Non-pigmented ciliary epithelial cell (primary cell): ENCODE measurements at regions not wholly inside any gene's neighbourhood (a gene's known extent, or its start where the extent isn't known, plus 50 kb on each side); places are given as distances from the start of the nearest gene placed in this dataset.

Source experiments
- DNase-seq: peaks from one replicate; pipeline ENCODE4 v3.0.0-alpha.2; 2010; ENCODE audit warnings: low read depth

DNA sequence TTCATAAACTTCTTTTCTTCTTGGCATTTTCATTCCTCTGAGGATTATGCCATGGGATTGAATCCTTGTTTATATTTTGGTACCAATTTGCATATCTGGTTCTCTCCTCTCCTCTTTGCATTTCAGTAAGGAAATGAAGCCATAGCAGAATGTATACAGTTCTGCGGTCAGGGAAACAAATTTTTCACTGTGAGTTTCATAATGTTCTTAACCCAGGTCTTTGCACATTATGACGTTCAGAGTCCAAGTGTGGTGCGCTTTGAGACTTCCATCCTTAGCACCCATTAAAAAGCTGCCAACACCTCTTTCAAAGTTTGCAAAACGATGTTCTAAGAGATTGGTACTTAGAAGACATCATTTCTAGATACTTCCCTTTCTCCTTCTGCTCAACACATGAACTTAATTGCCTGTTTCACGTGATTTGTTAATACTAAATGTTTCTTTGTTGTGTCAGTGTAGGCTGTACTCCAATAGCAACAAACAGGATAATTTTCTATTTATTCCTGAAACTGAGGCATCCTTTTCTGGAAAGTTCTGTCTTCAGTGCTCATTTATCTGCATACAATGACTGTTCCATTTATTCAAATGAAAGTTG lies 953.1 kb upstream of the NR2F2 start:
- DNase-seq: no peak

DNA sequence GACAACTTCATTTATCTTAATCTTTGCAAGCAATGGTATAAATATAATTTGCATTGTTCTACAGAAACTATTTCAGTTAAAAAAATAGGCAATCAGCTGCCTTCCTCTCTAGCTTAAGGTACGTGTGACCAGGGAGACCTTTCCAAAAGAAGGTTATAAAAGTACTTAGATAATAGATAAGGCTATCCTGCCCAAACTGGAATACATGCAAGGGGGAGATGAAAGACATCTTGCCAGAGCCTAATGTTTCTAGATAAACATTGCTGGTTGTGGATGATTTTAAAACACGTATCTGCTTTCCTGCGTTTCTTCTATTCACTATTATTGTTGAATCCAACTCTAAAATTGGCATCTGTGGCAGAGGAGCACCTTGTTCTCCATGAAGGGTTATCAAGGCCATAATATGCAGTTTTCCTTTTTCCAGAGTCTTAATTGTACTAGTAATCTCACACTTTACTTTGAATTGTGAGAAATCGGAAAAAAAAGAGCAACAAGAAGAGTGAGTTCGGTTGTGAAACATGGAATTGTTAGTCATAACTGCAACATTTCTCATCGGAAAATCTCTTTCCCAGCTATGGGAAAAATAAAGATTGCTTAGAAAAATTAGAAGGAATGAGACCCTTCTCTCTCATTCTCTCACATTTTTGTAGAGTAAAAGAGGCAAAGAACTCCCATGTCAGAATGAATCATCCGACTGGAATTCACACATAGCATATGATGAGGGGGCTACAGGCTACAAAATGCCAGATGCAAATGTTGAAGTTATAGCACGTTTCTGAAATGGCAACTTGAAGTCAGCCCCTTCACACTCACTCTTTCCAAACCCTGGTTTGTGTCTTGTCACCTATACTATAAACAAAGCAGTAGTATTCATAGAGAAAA lies 936.1 kb upstream of the NR2F2 start:
- DNase-seq: no peak

DNA sequence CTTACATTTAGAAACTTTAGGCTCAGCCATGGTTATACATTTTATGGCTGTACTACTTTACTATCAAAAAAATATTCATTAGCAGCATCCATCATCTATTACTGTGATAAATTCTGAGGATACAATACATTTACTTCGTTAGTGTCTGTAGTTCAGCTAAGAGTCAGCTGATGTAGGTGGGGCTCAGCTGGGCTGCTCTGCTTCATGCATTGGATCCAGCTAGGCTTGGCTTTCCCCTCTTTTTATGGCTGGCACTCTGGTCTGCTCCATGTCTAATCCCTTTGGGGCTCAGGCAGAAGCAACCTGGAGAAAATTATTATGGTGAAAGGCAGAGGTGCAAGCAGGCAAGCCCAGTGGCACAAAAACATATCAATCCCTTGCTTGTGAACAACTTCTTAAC lies 930.1 kb upstream of the NR2F2 start:
- no peak for DNase-seq

DNA sequence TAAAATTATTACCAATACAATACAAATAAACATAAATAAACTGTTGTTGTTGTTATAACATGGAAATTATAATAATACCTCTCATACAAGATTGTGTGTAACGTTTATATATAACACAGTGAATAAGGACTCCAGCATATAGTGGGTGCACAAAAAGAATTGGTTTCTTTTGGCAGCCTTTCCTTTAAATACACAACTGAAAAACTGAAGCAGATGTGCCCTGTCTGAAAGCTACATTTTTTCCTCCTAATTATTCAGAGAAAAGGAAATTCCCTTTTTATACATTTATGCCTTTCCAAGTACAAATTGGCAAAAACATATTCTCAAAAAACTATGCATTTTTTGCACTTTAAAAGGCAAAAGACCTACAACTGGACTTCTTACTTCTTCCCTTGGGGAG lies 928.9 kb upstream of the NR2F2 start:
- DNase-seq: no peak

DNA sequence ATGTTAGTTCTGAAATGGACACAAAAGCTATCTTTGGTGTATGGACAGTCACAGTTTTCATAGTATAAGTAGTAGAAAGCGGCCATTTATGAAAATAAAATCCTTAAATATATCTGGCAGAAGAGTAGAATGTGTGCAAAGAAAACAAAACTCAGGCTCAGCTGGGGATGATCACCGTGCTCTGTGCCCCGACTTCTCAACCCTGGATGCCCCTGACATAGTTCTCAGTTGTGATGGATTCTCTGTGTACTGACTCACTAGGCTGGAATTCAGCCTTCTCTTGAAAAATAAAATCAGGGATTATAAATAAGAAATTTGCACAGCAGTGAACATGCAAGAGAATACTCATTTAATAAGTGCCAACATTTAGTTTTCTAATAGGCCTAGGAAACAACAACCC lies 925.1 kb upstream of the NR2F2 start:
- peak; percentile 20 for DNase-seq

DNA sequence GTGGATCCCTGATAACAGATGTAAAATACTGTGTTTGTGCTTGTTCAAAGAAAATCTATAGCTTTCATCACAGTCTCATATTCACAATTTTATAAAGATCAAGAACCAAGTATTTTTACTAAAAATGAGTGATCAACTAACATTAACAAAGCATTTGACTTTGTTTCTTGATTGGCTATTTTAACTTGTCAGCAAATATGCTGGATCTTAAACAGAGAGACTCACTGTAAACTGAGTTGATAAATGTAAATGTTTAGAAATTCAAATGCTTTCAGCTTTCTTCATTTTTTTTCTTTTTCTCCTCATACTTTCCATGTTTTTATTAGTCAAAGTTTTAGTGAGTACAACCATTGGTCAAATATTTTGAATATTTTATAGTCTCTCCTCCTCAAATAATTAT lies 923.0 kb upstream of the NR2F2 start:
- no peak for DNase-seq

DNA sequence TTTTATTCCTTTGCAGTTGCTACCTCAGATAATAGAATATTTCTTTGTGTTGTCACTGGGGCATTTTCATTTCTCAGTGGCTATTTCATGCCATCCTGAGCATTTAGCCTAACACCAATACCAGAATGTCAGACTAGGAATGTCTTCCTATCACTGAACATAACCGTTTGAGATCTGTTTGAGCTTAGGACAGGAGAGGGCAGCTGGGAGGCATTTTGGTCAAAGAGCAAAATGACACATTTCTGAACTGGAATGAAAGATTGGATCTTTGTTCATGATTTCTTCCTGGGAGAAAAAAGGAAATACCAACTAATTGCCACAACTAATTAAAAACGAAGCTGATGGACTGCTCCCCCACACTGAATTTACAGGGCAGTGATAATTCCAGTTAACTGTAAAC lies 921.3 kb upstream of the NR2F2 start:
- no peak for DNase-seq

DNA sequence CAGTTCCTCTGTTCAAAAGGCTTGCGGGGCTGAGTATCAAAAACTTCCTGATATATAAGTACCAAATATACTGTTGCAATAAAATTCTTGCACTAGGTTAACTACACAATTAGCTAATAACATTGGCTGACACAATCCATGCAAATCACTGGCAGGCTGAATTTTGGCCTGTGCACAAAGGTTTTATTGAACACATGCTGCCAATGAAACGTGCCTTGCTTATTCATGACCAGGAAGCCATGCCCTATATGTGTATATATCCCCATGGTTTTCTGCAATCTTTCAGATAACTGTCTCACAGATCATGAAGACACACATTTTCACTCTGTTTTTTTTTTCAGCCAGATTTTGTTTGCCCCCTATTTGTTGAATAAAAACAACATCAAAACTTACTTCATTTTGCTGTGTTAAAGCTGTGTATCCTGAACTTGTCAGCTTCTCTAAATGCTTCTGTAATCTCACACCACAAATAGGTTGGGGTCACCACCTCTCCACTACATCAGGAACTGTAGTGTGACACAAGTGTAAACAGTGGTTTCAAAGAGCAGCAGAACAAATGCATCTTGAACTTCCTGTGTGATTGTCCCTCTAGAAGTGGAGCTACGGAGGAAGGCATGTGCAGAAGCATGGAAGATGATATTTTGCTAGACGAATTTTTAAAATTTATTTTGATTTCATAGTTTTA lies 920.7 kb upstream of the NR2F2 start:
- no peak for DNase-seq

DNA sequence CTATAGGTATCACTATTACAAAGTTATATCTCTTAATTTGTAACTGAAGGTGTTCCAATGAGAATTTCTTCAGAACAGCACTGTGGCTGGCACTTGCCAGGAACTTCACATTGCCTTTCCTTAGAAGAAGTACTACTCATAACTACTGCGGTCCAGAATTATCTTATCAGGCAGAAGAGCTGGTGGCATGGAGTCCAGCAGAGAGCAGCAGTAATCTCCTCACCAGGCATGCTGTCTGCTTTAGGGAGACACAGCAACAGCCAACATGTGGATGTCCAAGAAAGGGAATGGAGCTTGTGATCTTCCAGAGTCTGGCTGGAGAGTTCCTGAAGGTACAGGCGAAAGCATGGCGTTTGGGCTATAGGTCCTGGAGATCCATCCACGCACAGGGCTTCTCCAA lies 919.7 kb upstream of the NR2F2 start:
- DNase-seq: no peak

DNA sequence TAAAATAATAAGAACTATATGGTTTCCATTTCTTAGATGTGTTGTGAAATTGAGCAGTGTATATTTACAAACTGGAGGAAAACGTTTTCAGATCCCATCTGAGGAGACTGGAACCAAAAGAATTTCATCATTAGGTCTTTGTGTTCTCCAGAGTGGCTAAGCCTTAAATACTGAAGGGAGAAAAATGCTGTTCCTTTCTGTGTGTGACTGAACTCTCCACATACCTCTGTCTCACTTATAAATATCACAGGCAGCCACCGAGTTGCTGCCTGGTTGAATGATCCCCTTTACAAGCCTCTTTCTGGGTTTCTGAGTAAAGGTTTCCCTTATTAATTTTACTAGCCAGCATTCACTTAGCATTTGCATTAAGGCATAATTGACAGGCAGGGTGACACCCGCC lies 913.9 kb upstream of the NR2F2 start:
- DNase-seq: no peak

DNA sequence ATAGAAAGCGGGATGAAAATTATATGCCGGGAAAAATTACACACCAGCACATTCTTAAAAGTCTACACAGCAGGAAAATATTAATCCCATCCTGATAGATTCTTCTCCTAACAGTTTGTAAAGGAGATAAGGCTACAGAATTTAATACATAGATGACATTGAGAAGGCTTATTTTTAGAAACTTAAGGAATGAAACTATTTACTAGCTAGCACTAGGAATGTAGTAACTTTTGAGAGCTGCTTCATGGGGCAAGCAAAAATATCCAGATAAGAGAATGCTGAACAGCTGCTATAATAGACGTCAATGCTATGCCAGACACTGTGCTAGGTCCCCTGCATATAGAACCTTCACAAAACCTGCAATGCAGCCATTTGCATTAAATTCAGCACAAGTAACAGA lies 912.7 kb upstream of the NR2F2 start:
- DNase-seq: no peak

DNA sequence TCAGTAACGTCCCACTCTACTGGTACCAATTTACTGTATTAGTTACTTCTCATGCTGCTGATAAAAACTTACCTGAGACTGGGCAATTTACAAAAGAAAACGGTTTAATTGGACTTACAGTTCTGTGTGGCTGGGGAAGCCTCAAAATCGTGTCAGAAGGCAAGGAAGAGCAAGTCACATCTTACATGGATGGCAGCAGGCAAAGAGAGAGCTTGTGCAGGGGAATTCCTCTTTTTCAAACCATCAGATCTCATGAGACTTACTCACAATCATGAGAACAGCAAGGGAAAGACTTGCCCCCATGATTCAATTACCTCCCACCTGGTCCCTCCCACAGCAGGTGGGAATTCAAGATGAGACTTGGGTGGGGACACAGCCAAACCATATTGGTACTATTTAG lies 908.2 kb upstream of the NR2F2 start:
- DNase-seq: no peak

DNA sequence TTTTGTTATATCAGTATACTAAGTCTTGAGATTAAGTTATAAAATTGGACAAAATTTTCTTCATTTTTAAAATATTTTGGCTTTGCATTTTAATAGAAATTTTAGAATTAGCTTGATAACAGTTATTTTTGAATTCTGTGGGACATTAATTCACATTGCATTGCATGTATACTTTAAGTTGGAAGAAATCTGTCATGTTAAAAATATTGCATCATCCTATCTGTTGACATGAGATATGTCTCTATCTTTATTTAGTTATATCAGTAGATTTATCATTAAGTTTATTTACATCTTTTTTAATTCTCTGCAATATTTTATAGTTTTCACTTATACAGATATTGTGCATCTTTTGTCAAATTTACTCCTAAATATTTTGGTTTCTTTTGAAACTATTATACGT lies 904.6 kb upstream of the NR2F2 start:
- DNase-seq: no peak

DNA sequence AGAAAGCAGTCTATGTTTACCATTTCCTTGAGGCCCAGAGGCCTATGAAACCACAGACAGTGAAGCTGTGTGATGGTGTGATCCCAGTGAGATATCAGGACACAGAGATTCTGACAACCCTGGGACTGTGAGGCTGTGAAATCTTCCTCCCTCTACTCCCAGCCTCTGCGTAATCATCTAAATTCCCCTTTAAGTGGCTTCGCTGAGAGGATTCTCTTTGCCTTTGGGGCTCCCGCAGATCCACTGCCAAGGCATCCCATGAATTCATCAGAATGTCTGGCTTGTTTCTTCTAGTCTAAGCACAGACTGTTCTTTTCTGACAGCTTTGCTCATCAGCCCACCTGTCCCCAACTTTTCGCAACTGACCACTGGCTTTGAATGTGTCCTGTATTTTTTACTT lies 901.2 kb upstream of the NR2F2 start:
- DNase-seq: no peak

DNA sequence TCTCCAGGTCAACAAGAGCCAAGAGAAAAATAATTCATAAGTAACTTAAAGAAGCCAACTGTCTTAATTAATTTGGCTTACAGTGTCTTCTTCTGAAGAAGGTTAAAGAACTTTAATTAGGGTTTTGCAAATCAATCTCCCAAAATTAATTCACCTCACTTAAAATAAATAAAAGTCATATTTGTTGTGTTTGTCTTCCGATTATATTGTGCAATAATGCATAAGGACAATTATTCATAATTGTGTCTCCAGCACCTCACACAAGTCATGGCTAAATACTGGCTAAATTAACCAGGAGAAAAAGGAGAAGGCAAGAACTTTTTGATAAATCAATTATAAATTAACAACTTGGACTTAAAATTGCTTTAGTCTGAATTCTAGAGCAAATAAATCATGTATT lies 899.0 kb upstream of the NR2F2 start:
- no peak for DNase-seq

DNA sequence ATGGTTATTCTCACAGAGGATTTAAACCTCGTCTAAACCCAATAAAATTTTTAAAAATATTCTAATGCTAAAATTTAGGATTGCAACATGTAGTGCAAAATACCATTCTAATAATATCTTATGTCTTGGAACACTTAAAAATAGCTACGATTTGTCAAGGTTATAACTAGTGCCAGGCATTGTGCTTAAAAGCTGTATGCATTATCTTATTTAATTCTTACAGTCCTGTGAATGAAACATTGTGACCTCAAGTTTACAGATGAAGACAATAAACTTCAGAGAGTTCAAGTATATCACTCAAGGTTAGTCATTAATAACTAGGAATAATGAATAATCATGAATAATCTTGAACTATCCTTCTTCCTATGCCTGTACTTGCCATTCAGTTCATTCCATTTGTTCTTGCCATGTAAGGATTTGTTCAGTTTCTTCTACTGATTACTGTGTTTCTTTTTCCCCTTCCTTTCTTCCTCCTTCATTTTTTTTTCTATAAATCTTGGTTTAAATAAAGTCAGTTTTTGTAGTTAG lies 897.6 kb upstream of the NR2F2 start:
- DNase-seq: no peak

DNA sequence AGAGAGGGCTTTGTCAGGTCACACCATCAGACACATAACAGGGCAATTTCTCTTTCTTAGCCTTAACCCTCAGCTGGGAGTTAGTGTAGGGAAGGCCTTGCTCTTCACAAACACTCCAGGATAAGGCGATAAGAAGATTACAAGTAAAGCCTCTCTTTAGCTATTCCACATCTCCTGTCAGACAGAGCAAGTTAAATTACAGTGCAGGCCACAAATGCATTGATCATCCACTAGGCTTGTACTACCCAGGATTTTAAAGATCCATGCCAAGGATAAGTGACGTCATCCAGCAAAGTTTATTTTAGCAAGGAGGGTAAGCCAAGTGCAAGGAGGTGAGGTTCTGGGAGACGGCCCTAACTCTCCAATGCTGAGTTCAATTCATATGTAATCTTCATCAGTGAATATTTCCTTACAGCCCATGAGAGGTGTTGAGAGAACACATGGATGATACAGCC lies 890.6 kb upstream of the NR2F2 start:
- DNase-seq: no peak

DNA sequence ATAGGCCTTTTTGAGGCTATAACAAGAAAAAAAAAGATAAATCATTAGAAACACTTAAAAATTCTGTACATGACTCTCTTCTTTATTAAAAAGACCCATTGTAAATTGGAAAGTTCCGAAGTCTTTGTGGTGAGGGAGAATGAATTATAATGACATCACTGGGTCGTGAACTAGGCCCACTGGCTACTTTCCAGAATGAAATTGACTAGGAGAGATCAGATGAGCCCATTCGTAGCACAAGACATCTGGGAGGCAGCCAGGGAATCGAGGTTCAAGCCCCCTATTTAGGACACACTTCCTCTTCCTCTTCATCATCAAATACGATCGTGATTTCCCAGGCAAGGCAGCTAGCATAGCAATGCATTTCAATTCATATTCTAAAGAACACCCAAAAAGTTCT lies 889.8 kb upstream of the NR2F2 start:
- no peak for DNase-seq

DNA sequence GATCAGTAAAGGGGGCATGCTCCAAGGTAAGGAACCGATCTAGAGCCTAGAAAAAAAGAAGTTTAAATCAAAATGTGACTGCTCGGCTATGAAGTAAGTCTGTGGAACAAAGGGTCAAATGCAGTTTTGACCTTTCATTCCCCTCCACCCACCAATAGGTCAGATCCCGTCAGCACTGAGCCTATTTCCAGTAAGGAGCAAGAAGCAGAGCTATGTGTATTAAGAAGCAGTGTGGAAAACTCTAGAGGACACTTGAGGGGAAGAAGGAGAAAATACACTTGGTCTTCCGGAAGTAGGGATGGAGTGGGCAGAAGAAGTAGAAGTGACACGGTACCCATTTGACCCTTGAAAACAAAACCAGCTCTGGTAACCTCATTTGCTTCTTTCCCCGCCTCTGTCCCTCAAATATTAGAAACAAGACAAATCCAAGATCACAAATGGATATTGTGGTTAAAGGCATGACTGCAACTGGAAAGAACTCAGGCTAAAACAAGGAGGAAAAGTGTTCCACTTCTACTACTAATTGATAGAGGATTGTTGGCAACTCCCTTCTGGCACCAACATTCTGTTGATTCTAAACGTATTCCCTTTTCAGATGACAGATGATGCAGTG lies 888.3 kb upstream of the NR2F2 start:
- no peak for DNase-seq

DNA sequence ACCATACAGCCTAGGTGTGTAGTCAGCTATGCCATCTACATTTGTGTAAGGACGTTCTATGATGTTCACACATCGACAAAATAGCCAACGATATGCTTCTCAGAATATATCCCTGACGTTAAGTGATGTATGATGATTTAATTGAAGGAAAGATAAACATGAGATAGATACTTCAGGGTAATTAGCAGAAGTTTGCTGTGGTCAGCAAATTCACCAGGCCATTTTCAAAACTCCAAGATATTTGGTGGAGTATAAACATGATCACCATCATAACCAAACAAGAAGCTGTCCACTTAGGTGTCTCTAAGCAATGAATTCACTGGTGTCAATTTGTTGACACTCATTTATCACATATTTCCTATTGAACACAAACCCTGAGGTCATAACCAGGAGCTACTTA lies 885.6 kb upstream of the NR2F2 start:
- no peak for DNase-seq

DNA sequence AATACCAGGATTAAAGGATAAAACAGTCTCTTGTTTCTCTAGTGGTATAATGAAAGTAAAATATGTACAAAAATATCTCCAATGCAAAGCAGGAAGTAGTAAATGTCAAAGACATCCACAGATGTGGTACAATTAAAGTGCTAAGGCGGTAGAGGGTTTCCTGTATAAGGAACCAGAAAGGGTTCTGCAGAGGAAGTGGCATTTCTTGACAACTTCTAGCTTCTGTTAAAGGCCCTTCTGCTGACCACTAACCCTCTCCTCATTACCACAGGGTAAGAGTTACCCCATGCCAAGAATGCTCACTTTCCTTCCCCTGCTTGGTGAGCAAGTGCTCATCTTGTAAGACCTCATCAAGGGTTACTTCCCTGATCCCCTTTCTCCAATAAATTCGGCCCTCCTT lies 883.6 kb upstream of the NR2F2 start:
- no peak for DNase-seq

DNA sequence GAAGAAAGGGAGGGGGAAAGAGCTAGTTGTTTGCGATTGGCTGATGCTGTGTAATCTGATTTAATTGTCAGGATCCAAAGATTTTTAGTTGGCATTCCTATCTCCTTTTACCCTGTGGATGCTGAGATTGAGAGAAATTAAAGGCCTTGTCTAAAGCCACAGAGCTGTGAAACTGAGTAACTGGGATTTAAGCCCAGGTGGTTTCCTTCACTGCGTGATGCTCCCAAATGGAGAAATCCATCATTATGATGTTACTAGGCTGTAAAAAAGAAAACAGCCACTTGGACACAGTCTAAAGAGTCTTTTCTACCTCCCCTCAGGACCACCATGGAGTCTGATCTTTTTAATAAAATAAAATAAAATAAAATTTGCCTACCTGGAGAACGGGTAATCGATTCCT lies 883.0 kb upstream of the NR2F2 start:
- no peak for DNase-seq
